ENCODE measurements at regions not wholly inside any gene's neighbourhood (a gene's known extent, or its start where the extent isn't known, plus 50 kb on each side); places are given as distances from the start of the nearest gene placed in this dataset.

- no peak overlapping the region for H3K9ac ChIP-seq (ENCODE audit: low read depth, low read length)
- H4K20me1 ChIP-seq (ENCODE audit: insufficient read depth, low read length), result no peaks in the 10 kb centered on the region
- H3K4me3 ChIP-seq (ENCODE audit: low read depth in 1 of 2, low read length in 2 of 2), result no peak overlapping the region
- H3K27me3 ChIP-seq (ENCODE audit: insufficient read depth, low read length, poor library complexity), result no peaks in the 10 kb centered on the region
- no peaks in the 10 kb centered on the region for H3K4me1 ChIP-seq (ENCODE audit: insufficient read depth, low read length)
- ATAC-seq (ENCODE audit: insufficient read depth, low read depth) (no peak), DNase-seq (no peak)
- H3K9me3 ChIP-seq (ENCODE audit: insufficient read depth, low read length, severe bottlenecking), result peaks cover 11% of the 10 kb centered on the region
- H2AFZ ChIP-seq (ENCODE audit: low read depth, low read length), result no peak overlapping the region
- H3K27ac ChIP-seq (ENCODE audit: low read length), result no peak overlapping the region
- H3K79me2 ChIP-seq (ENCODE audit: insufficient read depth, low read length), result no peaks in the 10 kb centered on the region
- TF ChIP-seq EZH2 (IDR thresholded peaks at IDR 0.05; ENCODE audit: borderline replicate concordance, low read depth, low read length, severe bottlenecking), result no peak
- TF ChIP-seq CTCF (IDR thresholded peaks at IDR 0.05; ENCODE audit: borderline replicate concordance, extremely low read depth, low read length, poor library complexity, severe bottlenecking), result no peak
- H3K36me3 ChIP-seq (ENCODE audit: insufficient read depth, low read length), result no peaks in the 10 kb centered on the region
- no peak overlapping the region for H3K4me2 ChIP-seq (ENCODE audit: insufficient read depth, low read length)
These were observed 81.1 kb upstream of the GLI2 start for GRCh38 chr2:120654381-120655134.

GRCh38 chr2:120656273-120656950 lies 79.3 kb upstream of the GLI2 start:
- Histone ChIP-seq H3K79me2 (ENCODE audit: insufficient read depth, low read length) (no peaks in the 10 kb centered on the region), H3K9ac (ENCODE audit: low read depth, low read length) (no peak overlapping the region), H3K4me3 (ENCODE audit: low read depth in 1 of 2, low read length in 2 of 2) (no peak overlapping the region), H3K27me3 (ENCODE audit: insufficient read depth, low read length, poor library complexity) (no peaks in the 10 kb centered on the region), H3K9me3 (ENCODE audit: insufficient read depth, low read length, severe bottlenecking) (peaks cover under 1% of the 10 kb centered on the region), H3K36me3 (ENCODE audit: insufficient read depth, low read length) (no peaks in the 10 kb centered on the region), H2AFZ (ENCODE audit: low read depth, low read length) (no peak overlapping the region), H4K20me1 (ENCODE audit: insufficient read depth, low read length) (no peaks in the 10 kb centered on the region), H3K27ac (ENCODE audit: low read length) (no peak overlapping the region), H3K4me1 (ENCODE audit: insufficient read depth, low read length) (no peaks in the 10 kb centered on the region), H3K4me2 (ENCODE audit: insufficient read depth, low read length) (no peak overlapping the region)
- DNase-seq (no peak), ATAC-seq (ENCODE audit: insufficient read depth, low read depth) (no peak)
- TF ChIP-seq CTCF (IDR thresholded peaks at IDR 0.05; ENCODE audit: borderline replicate concordance, extremely low read depth, low read length, poor library complexity, severe bottlenecking) (no peak), EZH2 (IDR thresholded peaks at IDR 0.05; ENCODE audit: borderline replicate concordance, low read depth, low read length, severe bottlenecking) (no peak)

GRCh38 chr2:120658042-120658769 lies 77.5 kb upstream of the GLI2 start:
- H4K20me1 ChIP-seq (ENCODE audit: insufficient read depth, low read length), result no peaks in the 10 kb centered on the region
- no peaks in the 10 kb centered on the region for H3K79me2 ChIP-seq (ENCODE audit: insufficient read depth, low read length)
- no peak for ATAC-seq (ENCODE audit: insufficient read depth, low read depth)
- H2AFZ ChIP-seq (ENCODE audit: low read depth, low read length), result no peak overlapping the region
- no peaks in the 10 kb centered on the region for H3K36me3 ChIP-seq (ENCODE audit: insufficient read depth, low read length)
- H3K9ac ChIP-seq (ENCODE audit: low read depth, low read length), result no peak overlapping the region
- H3K4me1 ChIP-seq (ENCODE audit: insufficient read depth, low read length), result no peaks in the 10 kb centered on the region
- DNase-seq, result no peak
- no peak overlapping the region for H3K4me3 ChIP-seq (ENCODE audit: low read depth in 1 of 2, low read length in 2 of 2)
- no peaks in the 10 kb centered on the region for H3K27me3 ChIP-seq (ENCODE audit: insufficient read depth, low read length, poor library complexity)
- H3K27ac ChIP-seq (ENCODE audit: low read length), result no peak overlapping the region
- no peak overlapping the region for H3K4me2 ChIP-seq (ENCODE audit: insufficient read depth, low read length)
- H3K9me3 ChIP-seq (ENCODE audit: insufficient read depth, low read length, severe bottlenecking), result no peaks in the 10 kb centered on the region
- TF ChIP-seq EZH2 (IDR thresholded peaks at IDR 0.05; ENCODE audit: borderline replicate concordance, low read depth, low read length, severe bottlenecking), result no peak
- TF ChIP-seq CTCF (IDR thresholded peaks at IDR 0.05; ENCODE audit: borderline replicate concordance, extremely low read depth, low read length, poor library complexity, severe bottlenecking), result no peak
